Neutrophil (primary cell): ENCODE measurements at regions not wholly inside any gene's neighbourhood (a gene's known extent, or its start where the extent isn't known, plus 50 kb on each side); places are given as distances from the start of the nearest gene placed in this dataset.

Source experiments
- H3K27ac ChIP-seq: fragments of 200-600 bp; sonication (generic); 2 replicates; pipeline ENCODE4 v1.5.1; 2016; ENCODE audit warnings: mild to moderate bottlenecking, moderate library complexity
- H3K27me3 ChIP-seq: fragments of 200-600 bp; sonication (generic); 2 replicates; pipeline ENCODE4 v1.6.0; 2016; ENCODE audit warnings: mild to moderate bottlenecking
- H3K36me3 ChIP-seq: fragments of 200-600 bp; sonication (generic); 2 replicates; pipeline ENCODE4 v1.5.1; 2017
- H3K4me1 ChIP-seq, 2 experiments: fragments of 200-600 bp in 1 of 2; sonication (generic) in 1 of 2; 1 replicate in 1 of 2; 2 replicates in 1 of 2; pipeline versions ENCODE4 v1.5.1 to v1.6.1; 2013 to 2016; ENCODE audit warnings: low read depth in 1 of 2, low read length in 1 of 2, mild to moderate bottlenecking in 1 of 2, moderate library complexity in 1 of 2; ENCODE audit not compliant: control insufficient read depth in 1 of 2, insufficient read depth in 1 of 2
- H3K4me3 ChIP-seq, 2 experiments: fragments of 200-600 bp in 1 of 2; sonication (generic) in 1 of 2; 1 replicate in 1 of 2; 2 replicates in 1 of 2; pipeline ENCODE4 v1.5.1; 2013 to 2016; ENCODE audit warnings: low read depth in 1 of 2, low read length in 1 of 2, mild to moderate bottlenecking in 1 of 2, moderate library complexity in 1 of 2
- H3K9me3 ChIP-seq: fragments of 200-600 bp; sonication (generic); 2 replicates; pipeline ENCODE4 v1.5.1; 2016
- TF ChIP-seq, protein P1 (sequence below): fragments of 200-600 bp; sonication (generic); IDR thresholded peaks from 2 replicates; pipeline ENCODE4 v1.5.1; 2016; ENCODE audit warnings: antibody characterized with exemption

DNA sequence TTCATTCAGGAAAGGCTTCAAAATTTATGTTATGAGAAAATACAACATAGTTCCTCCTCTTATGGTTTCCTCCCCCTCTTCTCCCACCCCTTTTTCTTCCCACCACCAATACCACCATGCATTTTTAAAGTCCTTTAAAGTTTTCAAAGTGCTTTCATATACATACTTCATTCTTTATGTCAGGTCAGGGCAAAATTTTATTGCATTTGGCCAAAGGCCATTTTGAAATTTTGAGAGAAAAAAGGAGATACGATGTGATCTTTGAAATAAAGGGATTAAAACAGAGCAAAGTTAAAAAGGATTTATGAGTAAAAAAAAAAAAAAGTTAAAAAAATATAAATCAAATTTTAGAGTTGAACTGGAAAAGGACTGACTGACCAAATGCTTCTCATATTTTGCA, 792.5 kb upstream of the FANCL start:
- TF ChIP-seq, protein P1, sequence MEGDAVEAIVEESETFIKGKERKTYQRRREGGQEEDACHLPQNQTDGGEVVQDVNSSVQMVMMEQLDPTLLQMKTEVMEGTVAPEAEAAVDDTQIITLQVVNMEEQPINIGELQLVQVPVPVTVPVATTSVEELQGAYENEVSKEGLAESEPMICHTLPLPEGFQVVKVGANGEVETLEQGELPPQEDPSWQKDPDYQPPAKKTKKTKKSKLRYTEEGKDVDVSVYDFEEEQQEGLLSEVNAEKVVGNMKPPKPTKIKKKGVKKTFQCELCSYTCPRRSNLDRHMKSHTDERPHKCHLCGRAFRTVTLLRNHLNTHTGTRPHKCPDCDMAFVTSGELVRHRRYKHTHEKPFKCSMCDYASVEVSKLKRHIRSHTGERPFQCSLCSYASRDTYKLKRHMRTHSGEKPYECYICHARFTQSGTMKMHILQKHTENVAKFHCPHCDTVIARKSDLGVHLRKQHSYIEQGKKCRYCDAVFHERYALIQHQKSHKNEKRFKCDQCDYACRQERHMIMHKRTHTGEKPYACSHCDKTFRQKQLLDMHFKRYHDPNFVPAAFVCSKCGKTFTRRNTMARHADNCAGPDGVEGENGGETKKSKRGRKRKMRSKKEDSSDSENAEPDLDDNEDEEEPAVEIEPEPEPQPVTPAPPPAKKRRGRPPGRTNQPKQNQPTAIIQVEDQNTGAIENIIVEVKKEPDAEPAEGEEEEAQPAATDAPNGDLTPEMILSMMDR: no peak
- Histone ChIP-seq H3K4me3 (no peak overlapping the region), H3K36me3 (no peaks in the 10 kb centered on the region), H3K27ac (no peak overlapping the region), H3K27me3 (no peaks in the 10 kb centered on the region), H3K9me3 (no peaks in the 10 kb centered on the region), H3K4me1 (no peaks in the 10 kb centered on the region)

DNA sequence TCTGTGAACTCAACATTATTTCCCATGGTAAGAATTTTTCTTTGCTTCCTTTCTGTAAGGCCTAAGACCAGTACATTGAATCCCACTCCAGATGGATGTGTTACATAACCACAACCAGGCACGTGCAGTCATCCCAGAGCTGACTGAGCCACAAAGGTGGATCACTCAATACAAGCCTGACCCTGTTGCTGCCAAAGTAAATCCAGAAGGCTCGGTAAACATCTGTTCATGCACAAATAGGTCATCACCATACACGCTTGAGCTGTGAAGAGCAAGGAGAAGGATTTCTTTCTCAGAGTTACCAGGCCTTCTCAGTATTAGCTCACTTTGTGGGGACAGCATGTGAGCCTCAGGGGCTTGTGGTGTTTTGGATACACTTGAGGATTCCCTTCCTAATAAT, 791.4 kb upstream of the FANCL start:
- H3K36me3 ChIP-seq: no peaks in the 10 kb centered on the region
- H3K27me3 ChIP-seq: no peaks in the 10 kb centered on the region
- TF ChIP-seq, protein P1: no peak
- H3K9me3 ChIP-seq: no peaks in the 10 kb centered on the region
- H3K4me1 ChIP-seq: no peaks in the 10 kb centered on the region
- H3K27ac ChIP-seq: no peak overlapping the region
- H3K4me3 ChIP-seq: no peak overlapping the region

DNA sequence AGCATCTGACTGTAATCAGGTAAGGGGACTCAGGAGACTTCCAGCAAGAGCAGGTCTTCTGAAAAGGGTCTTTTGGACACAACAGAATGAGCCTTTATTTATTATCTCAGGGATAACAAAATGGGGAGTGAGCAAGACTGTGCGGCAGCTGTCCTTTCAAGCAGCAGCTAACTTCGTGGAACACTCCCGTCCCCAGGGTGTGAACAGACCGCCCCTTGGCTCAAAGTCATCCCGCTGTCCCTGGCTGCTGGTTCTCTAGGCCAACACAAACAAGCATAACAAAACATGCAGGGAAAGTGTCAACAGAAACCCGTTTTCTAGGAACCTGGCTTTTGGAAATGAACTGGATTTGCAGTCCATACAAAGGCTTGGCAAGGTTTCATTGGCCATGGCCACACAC, 787.9 kb upstream of the FANCL start:
- Histone ChIP-seq H3K4me1 (peaks cover 0 to 4% of the 10 kb centered on the region in 2 experiments), H3K27ac (no peak overlapping the region), H3K9me3 (no peaks in the 10 kb centered on the region), H3K27me3 (no peaks in the 10 kb centered on the region), H3K36me3 (no peaks in the 10 kb centered on the region), H3K4me3 (no peak overlapping the region)
- TF ChIP-seq, protein P1: no peak

DNA sequence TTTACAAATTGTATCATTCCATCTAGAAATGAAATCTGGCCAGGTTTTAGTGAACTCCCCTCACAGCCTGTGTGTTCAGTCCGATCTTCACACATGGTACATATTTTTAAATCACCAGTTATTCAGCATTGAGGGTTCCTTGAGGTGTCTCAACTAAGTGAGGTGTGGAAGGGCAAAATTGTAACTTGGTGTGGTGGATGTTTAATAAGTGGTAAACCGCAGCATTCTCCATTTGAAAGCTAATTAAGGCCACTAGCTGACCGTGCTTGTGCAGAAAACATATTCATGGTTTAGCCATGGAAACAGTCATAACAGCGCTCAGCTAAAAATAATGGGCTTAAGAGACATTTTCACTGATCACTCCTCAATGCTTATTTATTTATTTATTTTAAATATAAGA, 786.2 kb upstream of the FANCL start:
- Histone ChIP-seq H3K4me3 (no peak overlapping the region), H3K4me1 (peaks cover 0 to 4% of the 10 kb centered on the region in 2 experiments), H3K36me3 (no peaks in the 10 kb centered on the region), H3K27me3 (no peaks in the 10 kb centered on the region), H3K27ac (no peak overlapping the region), H3K9me3 (no peaks in the 10 kb centered on the region)
- TF ChIP-seq, protein P1: no peak

DNA sequence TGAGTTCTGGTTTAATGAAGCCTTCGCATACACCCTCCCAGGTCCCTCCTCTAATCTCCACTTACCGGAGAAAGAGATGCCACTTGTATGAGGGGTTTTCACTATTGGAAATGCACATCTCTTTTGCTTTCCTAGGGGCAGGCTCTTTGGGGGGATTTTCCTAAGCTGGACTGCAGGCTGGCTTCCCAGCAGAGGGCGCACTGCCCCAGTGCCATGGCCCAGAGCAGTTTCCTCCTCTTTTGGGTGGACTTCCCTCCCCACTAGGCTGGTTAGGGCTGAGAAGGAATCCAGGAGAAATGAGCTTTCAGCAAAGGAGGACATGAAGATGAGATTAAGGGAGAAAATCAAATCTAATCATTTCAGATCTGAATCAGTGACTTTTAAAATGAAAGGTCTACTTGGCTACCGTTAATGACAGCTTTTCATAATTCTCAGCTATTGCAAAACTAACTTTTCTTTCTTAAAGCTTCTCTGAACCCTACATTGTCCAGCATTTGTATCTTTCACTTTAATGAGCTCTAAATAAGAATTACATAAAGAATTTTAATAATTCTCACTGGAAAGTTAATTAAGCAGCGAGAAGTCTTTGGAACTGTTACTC, 784.1 kb upstream of the FANCL start:
- Histone ChIP-seq H3K9me3 (no peaks in the 10 kb centered on the region), H3K36me3 (no peaks in the 10 kb centered on the region)
- TF ChIP-seq, protein P1: no peak

More for the DNA sequence above, 784.1 kb upstream of the FANCL start:
- peaks cover 0 to 4% of the 10 kb centered on the region in 2 experiments for H3K4me1 ChIP-seq
- no peaks in the 10 kb centered on the region for H3K27me3 ChIP-seq
- no peak overlapping the region for H3K27ac ChIP-seq
- no peak overlapping the region for H3K4me3 ChIP-seq
